K562 (cell line): ENCODE measurements at regions not wholly inside any gene's neighbourhood (a gene's known extent, or its start where the extent isn't known, plus 50 kb on each side); places are given as distances from the start of the nearest gene placed in this dataset.

Source experiments
- ATAC-seq: fragments of 200-7000 bp; cut with Tn5 transposase; 3 replicates; pipeline ENCODE4 v1.9.1; 2020; ENCODE audit warnings: moderate library complexity
- BruUV-seq: library from RNA; stranded (reverse); fragments of 400-500 nt; replicated peaks from 2 replicates; lab custom pipeline; 2021; lab: Mats Ljungman, UMichigan
- CTCF ChIA-PET: fragments of 300-600 bp; formaldehyde crosslinking; extraction: SDS; loops from one replicate; lab custom pipeline; 2021; ENCODE audit warnings: low intra/inter-chr PET ratio; lab: Yijun Ruan, JAX
- POLR2A ChIA-PET: fragments of 300-600, 350-650 bp; sonication (Branson Sonifier 250); formaldehyde crosslinking; extraction: SDS; loops from one replicate; lab custom pipeline; 2021; ENCODE audit warnings: antibody characterized with exemption, inconsistent platforms; lab: Yijun Ruan, JAX
- DNase-seq, 4 experiments: peaks; one replicate each; pipeline versions ENCODE4 v3.0.0 to v3.0.0-alpha.2; 2011 to 2018; ENCODE audit warnings: low spot score in 3 of 4, mixed read lengths in 3 of 4; ENCODE audit errors: extremely low read depth in 1 of 4
- FAIRE-seq: peaks from 2 replicates; lab custom pipeline; 2011; peaks lifted over from hg19 to GRCh38; lab: Jason Lieb, UNC
- H2AFZ ChIP-seq: 2 replicates; pipeline ENCODE4 v1.6.0; 2011; ENCODE audit warnings: low read depth, low read length, control low read depth, inconsistent platforms
- H3K27ac ChIP-seq: fragments of 200-600 bp; 3 replicates; pipeline ENCODE4 v1.8.0; 2011; ENCODE audit warnings: low read depth, mild to moderate bottlenecking, control low read depth, inconsistent platforms, low read length, moderate library complexity, mixed read lengths; ENCODE audit errors: extremely low read depth
- H3K27me3 ChIP-seq, 2 experiments: fragments of 300-600 bp in 1 of 2; 2 replicates in 1 of 2; 3 replicates in 1 of 2; pipeline versions ENCODE4 v1.6.0 to v1.8.0; 2011; ENCODE audit warnings: inconsistent platforms in 2 of 2, low read length in 2 of 2, mild to moderate bottlenecking in 1 of 2, mixed read lengths in 1 of 2, moderate library complexity in 1 of 2; ENCODE audit not compliant: control insufficient read depth in 2 of 2, insufficient read depth in 2 of 2
- H3K36me3 ChIP-seq: fragments of 300-600 bp; 3 replicates; pipeline ENCODE4 v1.8.0; 2011; ENCODE audit warnings: mild to moderate bottlenecking, low read length, inconsistent platforms; ENCODE audit not compliant: control insufficient read depth, insufficient read depth
- H3K4me1 ChIP-seq, 2 experiments: fragments of 200-600 bp in 1 of 2; replicated peaks in 1 of 2; 2 replicates in 1 of 2; 3 replicates in 1 of 2; pipeline versions ENCODE4 v1.5.1 to v1.8.0; 2011; ENCODE audit warnings: inconsistent platforms in 2 of 2, low read length in 2 of 2, mild to moderate bottlenecking in 1 of 2, mixed read lengths in 1 of 2, moderate library complexity in 1 of 2; ENCODE audit not compliant: control insufficient read depth in 2 of 2, insufficient read depth in 2 of 2
- H3K4me2 ChIP-seq: 2 replicates; pipeline ENCODE4 v1.6.1; 2011; ENCODE audit warnings: low read length, control low read depth, inconsistent platforms, mixed read lengths; ENCODE audit not compliant: insufficient read depth
- H3K4me3 ChIP-seq: fragments of 200-600 bp; sonication (generic), shearing (Covaris generic); 2 replicates; pipeline ENCODE4 v1.5.1; 2016; ENCODE audit warnings: control low read depth, inconsistent platforms
- H3K79me2 ChIP-seq: fragments of 200-600 bp; 3 replicates; pipeline ENCODE4 v1.8.0; 2011; ENCODE audit warnings: low read length, inconsistent platforms; ENCODE audit not compliant: control insufficient read depth, insufficient read depth
- H3K9ac ChIP-seq, 2 experiments: 2 replicates each; pipeline versions ENCODE4 v1.6.0 to v1.6.1; 2011; ENCODE audit warnings: low read depth in 2 of 2, low read length in 2 of 2, control low read depth in 1 of 2, inconsistent platforms in 1 of 2, mild to moderate bottlenecking in 1 of 2, mixed read lengths in 1 of 2; ENCODE audit not compliant: insufficient read depth in 1 of 2
- H3K9me1 ChIP-seq: one replicate; pipeline ENCODE4 v1.6.0; 2011; ENCODE audit warnings: inconsistent platforms, mild to moderate bottlenecking, low read length, moderate library complexity; ENCODE audit not compliant: control insufficient read depth, insufficient read depth
- H3K9me3 ChIP-seq: replicated peaks from 2 replicates; pipeline ENCODE4 v1.5.1; 2011; ENCODE audit warnings: low read depth, low read length, inconsistent platforms; ENCODE audit not compliant: control insufficient read depth, insufficient read depth
- H4K20me1 ChIP-seq: replicated peaks from 2 replicates; pipeline ENCODE4 v1.6.1; 2011; ENCODE audit warnings: low read length, inconsistent platforms, mixed read lengths; ENCODE audit not compliant: control insufficient read depth, insufficient read depth
- ARID3B ChIP-seq: fragments of 250-450 bp; sonication (Bioruptor Pico); IDR thresholded peaks from 2 replicates; pipeline ENCODE4 v1.4.0; 2020; ENCODE audit warnings: borderline replicate concordance
- CREB3 ChIP-seq: fragments of 450-650 bp; conservative IDR thresholded peaks from 2 replicates; pipeline ENCODE4 v1.6.1; 2016; ENCODE audit warnings: missing genetic modification characterization, low read depth, mild to moderate bottlenecking, missing compliant biosample characterization, moderate library complexity
- CSDE1 ChIP-seq, 2 experiments: fragments of 450-650 bp; IDR thresholded peaks; 2 replicates each; pipeline ENCODE4 v1.6.1; 2016; ENCODE audit warnings: mild to moderate bottlenecking in 1 of 2
- DDX20 ChIP-seq: fragments of 450-650 bp; IDR thresholded peaks from 2 replicates; pipeline ENCODE4 v1.6.1; 2016; ENCODE audit warnings: missing genetic modification characterization, low read depth, mild to moderate bottlenecking, missing compliant biosample characterization, moderate library complexity
- EWSR1 ChIP-seq: fragments of 450-650 bp; IDR thresholded peaks from 2 replicates; pipeline ENCODE4 v1.6.1; 2018; ENCODE audit warnings: borderline replicate concordance, mild to moderate bottlenecking, low read depth, moderate library complexity; ENCODE audit not compliant: partially characterized antibody
- KLF6 ChIP-seq: fragments of 250-450 bp; sonication (Bioruptor Pico); IDR thresholded peaks from 2 replicates; pipeline ENCODE4 v1.4.0; 2020; ENCODE audit warnings: mild to moderate bottlenecking, moderate library complexity, borderline replicate concordance
- L3MBTL2 ChIP-seq: fragments of 450-650 bp; IDR thresholded peaks from 2 replicates; pipeline ENCODE4 v1.6.1; 2016; ENCODE audit warnings: mild to moderate bottlenecking, moderate library complexity
- MCM7 ChIP-seq, 2 experiments: fragments of 450-650 bp; IDR thresholded peaks; 2 replicates each; pipeline ENCODE4 v1.6.1; 2016 to 2018
- POLR2H ChIP-seq: IDR thresholded peaks from 2 replicates; pipeline ENCODE4 v1.6.1; 2016; ENCODE audit warnings: missing genetic modification characterization, low read depth, mild to moderate bottlenecking, control low read depth, missing compliant biosample characterization, moderate library complexity
- SRSF3 ChIP-seq: fragments of 200-400 bp; formaldehyde crosslinking; IDR thresholded peaks from 2 replicates; pipeline ENCODE4 v1.6.1; 2016; ENCODE audit warnings: mild to moderate bottlenecking, low read length, moderate library complexity; ENCODE audit not compliant: insufficient read depth
- ZBTB8A ChIP-seq: fragments of 450-650 bp; IDR thresholded peaks from 2 replicates; pipeline ENCODE4 v1.6.1; 2018; ENCODE audit warnings: mild to moderate bottlenecking, moderate library complexity; ENCODE audit not compliant: partially characterized antibody
- ZC3H4 ChIP-seq: sonication (generic); formaldehyde crosslinking; IDR thresholded peaks from 2 replicates; pipeline ENCODE4 v1.9.0; 2021; ENCODE audit warnings: missing genetic modification reagents, borderline replicate concordance
- ZNF124 ChIP-seq: sonication (generic); formaldehyde crosslinking; IDR thresholded peaks from 2 replicates; pipeline ENCODE4 v1.8.1; 2022; ENCODE audit warnings: missing genetic modification reagents
- ZNF197 ChIP-seq: fragments of 200-800 bp; sonication (Bioruptor generic); IDR thresholded peaks from 2 replicates; pipeline ENCODE4 v1.6.1; 2016; ENCODE audit warnings: low read depth, missing genetic modification characterization, missing compliant biosample characterization
- ZNF518B ChIP-seq: fragments of 250-450 bp; sonication (Bioruptor Pico); IDR thresholded peaks from 2 replicates; pipeline ENCODE4 v1.5.0; 2021; ENCODE audit warnings: mild to moderate bottlenecking, moderate library complexity
- ZNF778 ChIP-seq: fragments of 450-650 bp; formaldehyde crosslinking; IDR thresholded peaks from 2 replicates; pipeline ENCODE4 v1.4.0; 2020; ENCODE audit warnings: mild to moderate bottlenecking, moderate library complexity
- WGBS: fragments of 100-300 bp; shearing (Covaris generic); methylation state at CpG from one replicate; pipeline ENCODE4 v1.1.6; 2016; ENCODE audit warnings: low coverage, mixed read lengths; ENCODE audit not compliant: insufficient coverage; ENCODE audit errors: missing lambda C conversion rate; 5-methylcytosine and 5-hydroxymethylcytosine counted together
- in situ Hi-C: fragments of 300-500 bp; cut with MboI; formaldehyde crosslinking; loops from 4 replicates; pipeline ENCODE4 v1.15.0; 2018; ENCODE audit warnings: inconsistent platforms, mixed read lengths
- intact Hi-C: fragments of 100-400 bp; cut with micrococcal nuclease; formaldehyde crosslinking; loops from 2 replicates; pipeline ENCODE4 v1.14.2; 2022
- TF ChIP-seq, protein P1 (sequence below): sonication (generic); formaldehyde crosslinking; IDR thresholded peaks from 2 replicates; pipeline ENCODE4 v1.8.0; 2022; ENCODE audit warnings: mild to moderate bottlenecking, missing genetic modification reagents

DNA sequence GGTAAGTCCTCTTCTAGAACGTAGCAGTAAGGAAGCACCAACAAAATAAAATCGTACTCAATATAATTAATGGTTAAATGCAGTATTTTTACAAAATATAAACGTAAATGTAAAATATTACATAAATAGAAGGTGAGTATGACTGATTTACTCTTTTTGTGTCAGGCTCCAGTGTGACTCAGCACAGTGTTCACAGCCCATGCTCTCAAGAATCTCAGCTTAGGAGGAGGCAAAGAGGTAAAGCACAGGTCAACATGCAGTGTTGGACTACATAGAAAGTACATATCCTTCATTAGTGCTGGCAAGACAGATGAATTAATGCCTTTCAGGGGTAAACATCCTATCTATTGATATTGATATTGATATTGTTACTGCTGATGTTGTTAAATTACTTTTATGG is 2050.6 kb upstream of the RAG2 start:
- CTCF ChIA-PET = no interaction called here
- WGBS = 5% methylated on average over 3 of the region's 3 CpGs
- TF ChIP-seq, protein P1, sequence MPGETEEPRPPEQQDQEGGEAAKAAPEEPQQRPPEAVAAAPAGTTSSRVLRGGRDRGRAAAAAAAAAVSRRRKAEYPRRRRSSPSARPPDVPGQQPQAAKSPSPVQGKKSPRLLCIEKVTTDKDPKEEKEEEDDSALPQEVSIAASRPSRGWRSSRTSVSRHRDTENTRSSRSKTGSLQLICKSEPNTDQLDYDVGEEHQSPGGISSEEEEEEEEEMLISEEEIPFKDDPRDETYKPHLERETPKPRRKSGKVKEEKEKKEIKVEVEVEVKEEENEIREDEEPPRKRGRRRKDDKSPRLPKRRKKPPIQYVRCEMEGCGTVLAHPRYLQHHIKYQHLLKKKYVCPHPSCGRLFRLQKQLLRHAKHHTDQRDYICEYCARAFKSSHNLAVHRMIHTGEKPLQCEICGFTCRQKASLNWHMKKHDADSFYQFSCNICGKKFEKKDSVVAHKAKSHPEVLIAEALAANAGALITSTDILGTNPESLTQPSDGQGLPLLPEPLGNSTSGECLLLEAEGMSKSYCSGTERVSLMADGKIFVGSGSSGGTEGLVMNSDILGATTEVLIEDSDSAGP (CRISPR knock-in tag) = no peak
- TF ChIP-seq ZNF778 (no peak), EWSR1 (no peak), L3MBTL2 (no peak), DDX20 (tag) (no peak), ZNF197 (CRISPR knock-in tag) (no peak), ARID3B (CRISPR knock-in tag) (no peak), CREB3 (tag) (no peak), ZNF124 (CRISPR knock-in tag) (no peak), MCM7 (IDR thresholded peaks at IDR 0.05) (no peak), ZBTB8A (no peak), CSDE1 (IDR thresholded peaks at IDR 0.05) (no peak), KLF6 (CRISPR knock-in tag) (no peak), ZNF518B (CRISPR knock-in tag) (no peak), SRSF3 (no peak), ZC3H4 (CRISPR knock-in tag) (no peak), POLR2H (tag) (no peak)

More for the DNA sequence above, 2050.6 kb upstream of the RAG2 start:
- ATAC-seq (no peak), FAIRE-seq (no peak), DNase-seq (no peak)
- Histone ChIP-seq H2AFZ (no peak overlapping the region; the same call in 1 of the 2 replicates), H3K4me1 (no peaks in the 10 kb centered on the region), H3K27ac (no peak overlapping the region), H3K9me1 (no peaks in the 10 kb centered on the region), H3K36me3 (no peaks in the 10 kb centered on the region), H3K79me2 (no peaks in the 10 kb centered on the region), H3K27me3 (no peaks in the 10 kb centered on the region), H3K9ac (no peak overlapping the region), H3K4me2 (no peak overlapping the region), H3K9me3 (no peaks in the 10 kb centered on the region), H4K20me1 (no peaks in the 10 kb centered on the region), H3K4me3 (no peak overlapping the region)
- intact Hi-C loops (no loop called here), in situ Hi-C loops (no loop called here)
- no TSS peak for BruUV-seq
- POLR2A ChIA-PET = no interaction called here
